HG02759 (cell line): ENCODE measurements at regions not wholly inside any gene's neighbourhood (a gene's known extent, or its start where the extent isn't known, plus 50 kb on each side); places are given as distances from the start of the nearest gene placed in this dataset.
A peak's percentile ranks its signal among the peaks of the same experiment; 100 is the strongest.
"Not testable (repeated sequence)": the region's sequence is repeated elsewhere in the genome, so short reads cannot be mapped to it uniquely, and the experiment has no call there.

Experiments used
- ATAC-seq: cut with Tn5 transposase; IDR thresholded peaks from one replicate; pipeline ENCODE4 v1.9.1; 2021; ENCODE audit warnings: mild to moderate bottlenecking, moderate library complexity; ENCODE audit not compliant: unreplicated experiment

DNA sequence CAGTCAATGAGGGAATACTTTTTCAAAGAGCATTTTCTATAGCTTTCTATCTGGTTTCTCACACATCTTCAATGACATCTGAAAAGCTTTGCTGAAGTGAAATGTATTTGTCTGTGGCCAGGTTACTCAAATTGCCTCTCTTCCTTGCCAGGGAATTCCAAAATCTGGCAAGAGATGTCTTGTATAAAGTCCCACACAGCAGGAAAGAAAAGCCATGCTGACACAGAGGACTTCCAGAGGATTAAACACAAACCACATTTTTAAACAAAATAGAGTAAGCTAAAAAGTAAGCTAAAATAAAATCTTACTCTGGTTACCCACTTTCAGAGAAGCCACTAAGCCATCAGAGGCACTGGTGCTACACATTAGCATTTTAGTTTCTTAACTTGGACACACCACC, 93.1 kb upstream of the BCAR3 start:
- ATAC-seq = no peak

- ATAC-seq = no peak
These were observed 91.6 kb upstream of the BCAR3 start for GRCh38 chr1:93773049-93773838.

DNA sequence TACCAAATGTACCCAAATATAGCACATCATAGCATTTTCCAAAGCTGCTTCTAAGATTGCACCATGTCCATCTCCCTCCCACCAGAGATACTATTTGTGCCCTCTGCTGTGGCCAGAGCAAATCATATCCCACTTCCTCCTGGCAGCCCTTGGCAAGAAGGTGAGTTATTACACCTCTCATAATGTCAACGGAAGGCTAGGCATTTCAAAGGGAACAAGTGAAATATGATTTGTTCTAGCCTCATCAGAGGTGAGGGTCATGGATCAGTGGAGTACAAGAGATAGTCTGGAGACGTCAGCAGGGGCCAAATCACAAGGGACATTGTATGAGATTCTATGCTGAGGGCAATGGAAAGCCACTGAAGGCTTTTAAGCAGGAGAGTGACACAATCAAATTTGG, 90.2 kb upstream of the BCAR3 start:
- ATAC-seq = no peak

GRCh38 chr1:93770640-93771039, 89.0 kb upstream of the BCAR3 start:
- ATAC-seq = no peak

GRCh38 chr1:93769777-93770176, 88.1 kb upstream of the BCAR3 start:
- ATAC-seq = no peak

DNA sequence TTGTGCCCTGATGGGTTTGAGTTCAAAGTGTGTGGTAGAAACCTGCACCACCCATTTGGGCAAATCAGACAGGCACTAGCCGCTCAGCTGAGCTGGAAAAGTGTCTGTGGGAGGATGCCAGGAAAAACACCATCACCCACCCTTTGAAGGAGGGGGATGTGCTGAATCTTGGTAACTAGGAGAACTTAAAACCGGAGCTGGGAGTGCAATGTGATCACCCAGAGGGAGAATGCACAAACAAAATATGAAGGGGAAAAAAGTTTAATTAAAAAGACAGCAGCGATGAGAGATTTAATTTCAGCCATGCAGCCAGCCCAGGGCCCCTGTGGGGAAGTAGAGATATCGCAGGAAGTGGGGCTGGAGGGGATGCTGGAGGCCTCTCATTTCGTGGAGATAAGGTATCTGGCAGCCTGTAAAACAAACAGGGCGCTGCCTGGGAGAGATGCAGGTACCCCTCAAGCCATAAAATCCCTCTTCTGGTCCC, 86.8 kb upstream of the BCAR3 start:
- ATAC-seq = no peak

DNA sequence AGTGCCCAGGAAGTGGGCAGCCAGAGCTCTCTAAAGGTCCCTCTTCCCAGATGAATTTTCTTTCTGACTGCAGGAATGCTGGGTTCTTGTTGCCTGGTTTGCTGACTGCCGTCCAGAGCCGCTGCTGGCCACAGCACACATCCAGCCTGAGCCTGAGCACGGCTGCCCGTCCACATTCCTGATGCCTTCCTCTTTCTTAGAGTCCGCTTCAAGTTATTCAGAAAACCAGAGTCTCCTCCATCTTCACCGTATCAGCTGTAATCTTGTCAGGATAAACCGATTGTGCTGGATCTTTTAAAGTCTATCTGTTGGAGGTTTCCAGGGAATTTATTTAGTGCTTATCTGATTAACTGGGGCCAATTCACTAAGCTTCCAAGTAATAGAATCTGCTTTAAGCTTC, 84.8 kb upstream of the BCAR3 start:
- ATAC-seq = no peak

- ATAC-seq = no peak
These were observed 83.5 kb upstream of the BCAR3 start for GRCh38 chr1:93765099-93765498.

DNA sequence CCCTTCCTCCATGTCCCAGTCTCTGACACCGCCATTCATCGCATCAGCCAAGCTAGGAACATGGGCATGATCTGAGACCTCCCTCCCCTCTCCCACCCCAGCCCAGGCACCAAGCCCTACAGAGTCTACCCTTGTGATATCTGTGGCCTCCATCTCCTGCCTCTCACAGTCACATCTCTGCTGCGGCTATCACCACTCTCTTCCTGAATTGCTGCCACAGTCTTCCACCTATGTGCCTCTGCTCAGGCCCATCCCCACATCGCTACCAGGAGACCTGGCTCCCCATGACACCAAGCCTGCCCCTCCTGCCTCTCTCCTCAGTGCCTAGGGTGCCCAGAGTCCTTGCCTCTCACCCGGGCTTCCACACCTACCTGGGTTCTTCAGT, 82.7 kb upstream of the BCAR3 start:
- no peak for ATAC-seq

GRCh38 chr1:93763704-93764365, 82.2 kb upstream of the BCAR3 start:
- no peak for ATAC-seq

GRCh38 chr1:93758842-93759515, 77.3 kb upstream of the BCAR3 start:
- ATAC-seq = no peak

- ATAC-seq = no peak
These were observed 75.8 kb upstream of the BCAR3 start for GRCh38 chr1:93757256-93758036.

DNA sequence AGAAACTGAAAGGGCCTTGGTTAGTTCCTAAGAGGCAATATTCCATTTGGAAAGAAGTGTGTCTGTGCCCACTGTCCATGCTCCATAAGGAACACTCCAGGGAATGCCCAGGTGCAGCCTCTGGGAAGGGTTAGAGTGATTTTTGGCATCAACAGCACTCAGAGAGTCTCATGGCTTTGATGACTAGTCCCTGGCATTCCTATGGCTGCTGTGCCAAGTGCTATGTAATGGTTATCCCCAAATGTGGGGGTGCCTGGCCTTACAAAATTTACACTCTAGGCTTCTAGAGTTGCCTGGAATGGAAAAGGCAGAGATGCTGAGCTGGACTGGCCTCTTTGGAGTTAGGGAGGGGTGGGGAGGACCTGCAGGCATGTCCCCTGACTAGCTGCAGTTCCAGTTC, 75.0 kb upstream of the BCAR3 start:
- no peak for ATAC-seq

- ATAC-seq = not testable (repeated sequence)
These were observed 73.6 kb upstream of the BCAR3 start for GRCh38 chr1:93755251-93755715.

- ATAC-seq = no peak
These were observed 72.4 kb upstream of the BCAR3 start for GRCh38 chr1:93753791-93754763.

GRCh38 chr1:93751377-93752250, 70.0 kb upstream of the BCAR3 start:
- no peak for ATAC-seq

DNA sequence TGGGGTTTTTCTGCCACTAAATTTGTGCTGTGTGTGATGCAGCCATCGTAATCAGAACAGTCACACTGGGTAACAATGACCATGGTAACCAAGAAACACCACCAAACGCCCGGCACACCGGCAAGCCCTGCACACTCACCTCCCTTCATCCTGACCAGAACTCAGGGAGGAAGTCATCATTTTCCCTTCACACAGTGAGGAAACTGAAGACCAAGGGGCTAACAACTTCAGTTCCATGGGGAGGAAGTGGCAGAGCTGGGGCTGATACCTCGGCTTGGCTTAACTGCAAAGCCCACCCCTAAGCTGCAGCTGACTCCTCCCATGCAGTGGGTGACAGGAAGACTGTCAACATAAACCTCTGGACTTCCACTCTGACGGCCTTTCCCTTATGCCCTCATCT, 69.3 kb upstream of the BCAR3 start:
- peak; percentile 47 for ATAC-seq

DNA sequence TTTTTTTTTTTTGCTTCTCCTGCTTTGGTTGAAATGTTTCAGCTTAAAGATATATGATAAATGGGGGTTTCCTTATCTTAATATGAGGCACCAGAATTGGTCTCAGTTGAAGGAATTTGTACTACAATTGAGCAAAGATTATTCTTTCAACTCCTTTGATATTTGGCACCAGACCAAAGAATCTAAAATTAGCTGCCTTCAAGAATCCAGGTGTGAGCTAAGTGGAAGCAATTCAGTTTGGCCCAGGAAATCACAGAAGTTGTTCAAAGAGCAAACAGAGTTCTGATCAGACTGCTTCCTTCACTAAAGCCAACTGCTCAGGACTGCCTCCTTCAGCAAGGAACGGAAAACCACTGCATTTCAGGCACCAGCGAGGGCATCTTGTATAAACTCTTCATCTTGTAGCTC, 68.3 kb upstream of the BCAR3 start:
- peak; percentile 37 for ATAC-seq

DNA sequence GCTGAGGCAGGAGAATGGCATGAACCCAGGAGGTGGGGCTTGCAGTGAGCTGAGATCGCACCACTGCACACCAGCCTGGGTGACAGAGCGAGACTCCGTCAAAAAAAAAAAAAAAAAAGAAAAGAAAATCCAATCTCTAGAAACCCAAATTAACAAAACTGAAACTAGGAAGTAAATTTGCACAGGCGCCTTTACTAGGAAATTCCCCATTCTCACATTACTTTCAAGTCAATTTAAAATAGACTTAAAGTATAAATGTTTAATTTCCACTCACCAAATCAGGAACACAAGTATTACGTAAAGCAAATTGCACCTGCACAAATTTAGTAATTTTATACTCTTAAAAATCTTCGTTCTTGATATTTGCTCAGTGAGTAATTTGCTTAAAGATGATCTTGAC, 67.8 kb upstream of the BCAR3 start:
- peak; percentile 10 for ATAC-seq
